ENCODE measurements at regions not wholly inside any gene's neighbourhood (a gene's known extent, or its start where the extent isn't known, plus 50 kb on each side); places are given as distances from the start of the nearest gene placed in this dataset.

DNA sequence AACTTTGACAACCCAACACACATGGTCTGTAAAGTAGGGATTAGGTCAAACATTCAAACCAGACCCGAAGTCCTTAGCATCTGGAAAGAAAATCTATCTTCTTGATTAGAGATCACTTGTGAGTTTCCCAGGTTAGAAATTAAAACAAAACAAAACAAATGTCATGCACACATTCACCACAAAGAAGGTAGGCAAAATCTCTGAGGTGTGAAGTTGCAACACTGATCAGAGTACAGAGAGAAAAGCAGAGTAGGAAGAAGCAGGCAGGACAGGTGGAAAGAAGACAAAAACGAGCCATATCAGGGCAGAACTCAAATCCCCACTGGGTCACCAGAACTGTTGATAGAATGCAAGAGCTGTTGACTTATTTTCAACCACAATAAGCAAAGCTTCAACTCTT is 102.8 kb upstream of the THSD7A start:
- TF ChIP-seq, protein P1, sequence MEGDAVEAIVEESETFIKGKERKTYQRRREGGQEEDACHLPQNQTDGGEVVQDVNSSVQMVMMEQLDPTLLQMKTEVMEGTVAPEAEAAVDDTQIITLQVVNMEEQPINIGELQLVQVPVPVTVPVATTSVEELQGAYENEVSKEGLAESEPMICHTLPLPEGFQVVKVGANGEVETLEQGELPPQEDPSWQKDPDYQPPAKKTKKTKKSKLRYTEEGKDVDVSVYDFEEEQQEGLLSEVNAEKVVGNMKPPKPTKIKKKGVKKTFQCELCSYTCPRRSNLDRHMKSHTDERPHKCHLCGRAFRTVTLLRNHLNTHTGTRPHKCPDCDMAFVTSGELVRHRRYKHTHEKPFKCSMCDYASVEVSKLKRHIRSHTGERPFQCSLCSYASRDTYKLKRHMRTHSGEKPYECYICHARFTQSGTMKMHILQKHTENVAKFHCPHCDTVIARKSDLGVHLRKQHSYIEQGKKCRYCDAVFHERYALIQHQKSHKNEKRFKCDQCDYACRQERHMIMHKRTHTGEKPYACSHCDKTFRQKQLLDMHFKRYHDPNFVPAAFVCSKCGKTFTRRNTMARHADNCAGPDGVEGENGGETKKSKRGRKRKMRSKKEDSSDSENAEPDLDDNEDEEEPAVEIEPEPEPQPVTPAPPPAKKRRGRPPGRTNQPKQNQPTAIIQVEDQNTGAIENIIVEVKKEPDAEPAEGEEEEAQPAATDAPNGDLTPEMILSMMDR (IDR thresholded peaks at IDR 0.05; ENCODE audit: insufficient read depth, low read length): no peak
- TF ChIP-seq POLR2AphosphoS5 (IDR thresholded peaks at IDR 0.05; ENCODE audit: low read depth): no peak
